HG03558 (cell line): ENCODE measurements at regions not wholly inside any gene's neighbourhood (a gene's known extent, or its start where the extent isn't known, plus 50 kb on each side); places are given as distances from the start of the nearest gene placed in this dataset.

Source experiments
- ATAC-seq: cut with Tn5 transposase; IDR thresholded peaks from one replicate; pipeline ENCODE4 v1.9.1; 2021; ENCODE audit warnings: moderate number of reproducible peaks; ENCODE audit not compliant: unreplicated experiment; ENCODE audit errors: extremely low read depth

DNA sequence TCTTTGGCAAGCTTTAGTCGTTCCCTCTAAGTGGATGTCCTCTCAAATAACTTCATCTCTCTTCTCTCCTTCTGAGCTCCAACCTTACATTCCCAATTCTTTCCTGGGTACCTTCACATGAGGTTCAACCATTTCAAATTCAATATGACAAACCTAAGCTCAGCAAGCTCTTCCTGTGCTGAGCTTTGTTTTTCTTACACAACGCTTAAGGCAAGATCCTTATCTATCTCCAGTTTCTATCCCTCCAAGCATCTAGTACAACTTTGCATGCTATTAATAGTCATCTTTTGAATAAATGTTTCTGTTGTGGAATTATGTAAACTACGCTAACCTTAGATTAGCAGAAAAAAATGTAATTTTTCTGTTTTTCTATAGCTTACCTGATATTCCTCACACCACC lies 63.7 kb upstream of the IFNG-AS1 start:
- no peak for ATAC-seq

GRCh38 chr12:67926063-67926462 lies 63.2 kb upstream of the IFNG-AS1 start:
- no peak for ATAC-seq

DNA sequence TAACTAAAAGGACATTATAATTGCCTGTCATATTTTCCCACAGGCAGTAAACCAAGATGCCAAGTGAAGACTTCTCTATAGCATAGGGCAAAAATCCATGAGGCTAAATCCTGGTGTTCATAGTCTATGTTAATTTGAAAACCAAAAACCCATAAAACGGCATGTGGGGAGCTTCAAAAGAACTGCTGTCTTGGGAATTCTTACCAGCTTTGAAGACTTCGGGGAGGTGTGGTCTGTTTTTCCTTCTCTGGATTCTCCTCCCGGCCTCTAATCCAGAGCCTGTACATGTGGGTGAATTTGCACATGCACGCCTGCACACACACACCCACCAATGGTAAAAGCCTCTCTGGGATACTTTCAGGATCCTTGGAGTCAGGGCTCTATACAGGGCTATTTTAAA lies 61.9 kb upstream of the IFNG-AS1 start:
- no peak for ATAC-seq

- ATAC-seq: no peak
These were observed 61.4 kb upstream of the IFNG-AS1 start for GRCh38 chr12:67927815-67928214.

- ATAC-seq: no peak
These were observed 60.4 kb upstream of the IFNG-AS1 start for GRCh38 chr12:67928621-67929383.

GRCh38 chr12:67929384-67929772 lies 59.9 kb upstream of the IFNG-AS1 start:
- no peak for ATAC-seq

GRCh38 chr12:67937822-67938221 lies 51.4 kb upstream of the IFNG-AS1 start:
- ATAC-seq: no peak
